ENCODE measurements at regions not wholly inside any gene's neighbourhood (a gene's known extent, or its start where the extent isn't known, plus 50 kb on each side); places are given as distances from the start of the nearest gene placed in this dataset.

DNA sequence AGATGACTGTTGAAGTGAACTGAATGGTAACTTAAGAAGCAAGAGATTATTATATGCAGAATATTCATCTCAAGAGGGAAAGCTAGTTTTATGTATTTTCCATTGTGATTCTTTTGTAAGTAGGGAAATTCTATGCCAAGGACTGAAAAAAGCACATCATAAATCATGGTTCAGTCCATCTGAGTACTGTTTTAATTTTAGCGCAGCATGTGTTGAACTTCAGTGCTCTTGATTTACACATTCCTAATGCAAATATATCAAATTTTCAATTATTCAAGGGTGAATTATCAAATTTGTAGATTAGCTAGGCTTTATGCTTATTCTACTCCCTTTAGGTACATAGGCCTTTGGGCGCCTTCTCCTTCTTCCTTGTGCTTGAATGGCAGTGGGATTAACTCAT is 50.3 kb upstream of the TCF12 start:
- DNase-seq (ENCODE audit: low read depth in 2 of 2) = no peak

DNA sequence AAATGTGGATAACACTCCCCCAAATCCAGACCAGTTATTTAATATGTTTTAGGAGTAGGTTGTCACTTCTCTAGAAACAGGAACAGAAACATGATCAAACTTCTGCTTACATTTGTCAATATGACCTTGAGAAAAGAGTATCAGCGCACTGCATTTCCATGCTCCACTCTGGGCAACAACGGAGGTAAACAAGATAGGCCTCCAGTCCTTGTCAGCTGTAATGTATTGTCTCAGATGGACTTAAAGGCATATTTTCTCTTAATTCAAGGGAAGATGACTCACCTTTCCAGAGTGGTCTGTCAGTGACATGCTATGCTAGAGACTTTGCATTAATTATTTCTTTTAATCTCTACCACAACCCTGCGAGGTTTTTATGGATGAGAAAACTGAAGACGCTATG is 51.6 kb upstream of the TCF12 start:
- no peak for DNase-seq (ENCODE audit: low read depth in 2 of 2)

DNA sequence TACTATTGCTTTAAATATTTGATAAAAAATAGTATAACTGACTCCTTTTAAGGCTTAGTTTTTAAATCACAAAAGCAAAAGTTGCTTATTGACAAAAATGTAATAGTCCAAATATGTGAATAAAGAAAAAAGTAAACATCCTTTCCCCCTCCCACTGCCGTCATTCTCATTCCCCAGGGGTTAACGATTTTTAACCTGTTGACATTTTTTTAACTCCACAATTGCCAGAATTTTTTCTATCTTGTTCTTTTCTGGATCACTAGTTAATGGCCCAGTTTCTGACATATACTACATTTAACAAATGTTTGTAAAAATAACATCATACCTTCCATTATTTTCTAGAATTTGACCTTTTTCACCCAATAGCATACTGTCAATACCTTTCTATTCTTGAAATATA is 60.6 kb upstream of the TCF12 start:
- DNase-seq (ENCODE audit: low read depth in 2 of 2) = no peak

DNA sequence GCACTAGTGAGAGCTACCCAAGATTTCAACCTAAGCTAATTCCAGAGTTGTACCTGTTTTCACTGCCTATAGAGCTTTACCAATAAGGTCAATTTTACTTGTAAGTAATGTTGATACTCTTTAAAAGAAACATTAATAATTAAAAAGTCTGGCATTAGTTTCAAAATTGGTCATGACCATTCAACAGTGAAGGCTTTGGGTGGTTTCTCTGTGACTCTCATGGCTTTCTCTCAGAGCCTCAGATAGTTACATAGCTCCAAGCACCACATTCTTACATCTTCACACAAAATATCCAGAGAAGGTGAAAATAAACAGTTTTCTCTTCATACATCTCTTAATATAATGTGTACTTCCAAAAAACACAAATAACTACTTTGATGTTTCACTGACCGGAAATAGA is 61.5 kb upstream of the TCF12 start:
- DNase-seq (ENCODE audit: low read depth in 2 of 2) = no peak

DNA sequence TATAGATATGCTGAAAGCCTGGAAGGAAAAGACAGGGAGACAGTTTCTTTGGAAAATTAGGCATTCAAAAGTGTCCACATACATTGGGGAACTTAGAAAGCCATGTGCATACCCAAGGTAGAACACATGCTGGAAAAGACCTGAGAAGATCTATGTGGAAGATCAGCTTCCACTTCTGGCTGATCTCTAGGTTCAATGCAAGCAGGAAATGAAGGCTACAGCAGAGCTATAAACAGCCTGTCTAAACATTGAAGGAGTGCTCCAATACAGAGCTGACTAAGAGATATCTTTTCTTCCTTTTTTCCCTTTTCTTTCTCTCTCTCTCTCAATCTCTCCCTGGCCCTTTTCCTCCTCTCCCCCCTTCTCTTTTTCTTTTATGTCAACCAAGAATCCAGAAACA is 73.6 kb upstream of the TCF12 start:
- no peak for DNase-seq (ENCODE audit: low read depth in 2 of 2)

DNA sequence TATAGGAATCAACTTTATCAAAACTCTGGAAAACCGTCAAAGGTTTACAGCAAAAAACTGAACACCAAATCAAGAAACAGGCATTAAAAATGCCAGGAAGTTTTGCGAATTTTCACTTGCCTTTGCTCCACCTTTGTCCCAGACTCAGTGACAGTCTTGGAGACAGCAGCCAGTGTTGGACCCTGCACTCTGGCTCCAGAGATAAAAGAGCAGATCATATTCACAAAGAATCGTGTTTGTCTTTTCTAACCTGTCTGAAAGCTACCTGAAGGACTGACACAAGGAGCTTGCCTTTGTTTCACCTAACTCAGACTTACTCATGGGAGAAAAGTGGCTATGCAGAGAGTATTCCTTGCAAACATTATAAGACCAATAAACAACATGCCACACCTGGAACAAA is 74.0 kb upstream of the TCF12 start:
- no peak for DNase-seq (ENCODE audit: low read depth in 2 of 2)

DNA sequence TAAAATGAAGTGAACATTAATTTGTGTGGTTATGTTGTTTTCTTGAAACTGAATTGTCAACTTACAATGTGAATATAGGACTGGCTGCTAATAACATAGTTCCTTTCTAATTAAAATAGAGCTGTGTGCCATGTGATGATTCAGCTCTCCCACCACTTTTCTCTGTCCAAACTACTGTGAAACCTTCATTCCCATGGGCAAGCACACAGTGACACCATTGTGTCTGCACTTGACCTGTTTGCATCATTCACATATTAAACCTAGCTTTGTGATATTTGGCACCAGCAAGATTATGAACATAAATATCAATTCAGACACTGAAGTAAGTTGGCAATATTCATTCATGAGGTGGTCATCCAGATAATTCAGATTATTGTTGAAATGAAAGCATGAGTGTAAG is 78.8 kb upstream of the TCF12 start:
- no peak for DNase-seq (ENCODE audit: low read depth in 2 of 2)

DNA sequence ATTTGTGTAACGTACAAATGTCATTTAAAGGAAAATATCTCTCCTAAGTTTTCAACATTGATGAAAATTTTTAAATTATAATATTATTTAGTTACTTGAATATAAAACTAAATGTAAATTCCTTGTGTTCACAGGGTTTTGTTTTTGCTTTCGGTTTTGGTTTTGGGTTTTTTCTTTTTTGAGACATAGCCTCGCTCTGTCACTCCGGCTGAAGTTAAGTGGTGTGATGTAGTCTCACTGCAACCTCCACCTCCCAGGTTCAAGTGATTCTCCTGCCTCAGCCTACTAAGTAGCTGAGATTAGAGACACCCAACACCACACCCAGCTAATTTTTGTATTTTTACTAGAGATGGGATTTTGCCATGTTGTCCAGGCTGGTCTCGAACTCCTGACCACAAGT is 79.3 kb upstream of the TCF12 start:
- no peak for DNase-seq (ENCODE audit: low read depth in 2 of 2)

DNA sequence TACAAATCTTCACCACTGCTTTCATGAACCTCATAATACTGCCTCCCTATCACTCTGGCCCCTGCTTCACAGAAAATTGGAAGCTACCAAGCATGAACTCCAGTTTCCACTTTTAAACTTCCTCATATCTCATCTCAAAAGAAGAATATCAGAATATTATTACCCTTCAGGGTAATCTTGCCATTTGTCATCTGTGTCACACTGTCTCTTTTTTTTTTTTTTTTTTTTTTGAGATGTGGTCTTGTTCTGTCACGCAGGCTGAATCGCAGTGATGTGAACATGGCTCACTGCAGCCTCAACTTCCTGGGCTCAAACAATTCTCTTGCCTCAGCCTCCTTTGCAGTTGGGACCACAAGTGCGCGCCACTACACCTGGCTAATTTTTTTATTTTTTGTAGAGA is 80.4 kb upstream of the TCF12 start:
- DNase-seq (ENCODE audit: low read depth in 2 of 2) = no peak

DNA sequence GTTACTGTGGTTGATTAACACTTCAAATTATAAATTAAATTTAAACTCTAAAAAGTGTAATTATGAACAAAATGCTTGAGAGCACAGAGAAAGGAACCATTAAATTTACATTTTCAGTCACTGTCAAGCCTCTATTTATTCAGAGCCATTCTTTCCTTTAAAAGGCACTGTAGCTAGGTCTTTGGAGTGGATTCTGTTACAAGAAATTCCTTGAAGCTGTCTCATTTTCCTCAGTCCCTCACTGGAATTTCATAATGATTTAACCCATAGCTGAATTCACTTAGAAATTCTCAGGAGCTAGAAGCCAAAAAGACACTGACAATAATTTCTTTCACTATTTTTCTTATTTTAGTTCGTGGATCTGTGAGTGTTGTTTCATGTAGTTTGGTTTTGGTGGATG is 81.2 kb upstream of the TCF12 start:
- no peak for DNase-seq (ENCODE audit: low read depth in 2 of 2)

DNA sequence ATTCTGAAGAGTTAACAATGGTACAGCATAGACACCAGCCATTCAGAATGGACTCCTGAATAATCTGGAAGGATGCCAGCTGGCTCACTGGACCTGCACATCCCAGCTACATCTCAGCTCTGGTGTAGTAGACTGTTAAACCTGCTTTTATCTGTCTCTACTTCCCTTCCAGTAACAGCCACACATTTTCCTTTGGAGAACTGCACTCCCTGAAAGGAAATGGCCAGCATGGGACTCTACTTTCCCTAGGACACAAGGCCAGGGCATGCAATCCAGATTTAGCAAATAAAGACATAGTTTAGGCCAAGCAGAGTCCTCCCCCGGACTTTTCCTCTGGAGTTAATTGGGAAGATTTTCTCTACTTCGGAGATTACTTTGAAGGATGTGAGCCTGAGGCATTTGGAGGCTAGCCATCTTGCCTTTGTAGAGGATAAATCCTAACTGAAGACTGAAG is 82.7 kb upstream of the TCF12 start:
- DNase-seq (ENCODE audit: low read depth in 2 of 2) = no peak

DNA sequence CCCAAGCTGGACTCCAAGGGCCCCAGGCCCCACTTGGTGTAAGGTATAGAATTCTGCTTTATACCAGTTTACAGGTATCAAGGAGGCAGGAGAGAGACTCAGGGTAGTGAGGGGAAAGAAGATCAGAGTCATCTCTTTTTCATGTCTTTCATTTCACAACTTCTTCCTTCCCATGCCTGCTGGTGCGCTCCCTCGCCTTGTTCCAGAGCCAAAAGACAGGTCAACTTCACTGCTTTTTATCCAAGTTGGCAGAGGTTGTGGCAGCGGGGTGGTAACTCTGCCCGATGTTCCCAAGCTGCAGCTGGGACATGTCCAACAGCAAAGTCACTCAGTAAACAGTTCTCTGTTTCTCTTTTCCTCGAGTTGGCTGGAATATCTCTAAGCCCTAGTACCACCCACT is 86.3 kb upstream of the TCF12 start:
- no peak for DNase-seq (ENCODE audit: low read depth in 2 of 2)

DNA sequence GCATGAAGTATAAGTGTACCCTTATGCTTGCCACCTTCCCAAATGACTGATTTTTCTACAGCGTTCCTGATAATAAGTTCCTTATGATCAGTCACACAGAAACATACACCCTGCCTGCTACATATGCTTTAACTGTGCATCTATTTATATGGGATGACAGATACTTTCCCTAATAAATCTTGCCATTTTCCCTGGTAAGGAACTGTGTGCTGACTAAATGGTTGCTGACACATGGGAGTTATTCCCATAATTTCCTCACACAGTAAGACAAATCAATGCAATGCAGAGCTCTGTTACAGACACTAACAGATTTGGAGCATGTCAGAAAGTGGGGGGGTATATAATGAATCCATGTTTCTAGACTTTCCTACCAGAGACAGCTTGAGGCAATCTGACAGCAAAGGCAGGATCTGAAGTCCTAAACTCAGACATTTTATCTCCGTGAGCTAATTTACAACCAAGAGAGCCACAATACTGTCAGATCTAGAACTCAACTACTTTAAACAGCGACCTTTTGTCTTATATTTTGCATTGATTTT is 86.9 kb upstream of the TCF12 start:
- DNase-seq (ENCODE audit: low read depth in 2 of 2) = no peak

DNA sequence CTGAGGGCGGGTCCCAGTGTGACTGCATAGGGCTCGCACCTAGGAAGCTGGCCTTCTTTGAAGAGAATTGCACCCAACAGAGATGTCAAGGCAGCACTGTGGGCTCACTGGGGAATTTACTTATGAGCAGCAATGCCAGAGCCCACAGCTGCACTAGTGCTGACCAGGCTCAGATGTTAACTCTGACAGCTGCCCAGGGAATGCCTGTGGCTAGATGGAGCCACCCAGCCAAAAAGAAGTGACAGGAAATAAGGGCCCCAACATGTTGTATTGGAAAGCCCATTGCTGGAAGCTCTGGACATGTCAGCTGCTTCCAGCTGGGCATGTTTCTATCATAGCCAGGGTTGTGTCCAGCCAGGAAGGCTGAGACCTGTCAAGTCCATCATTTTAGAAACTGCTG is 90.9 kb upstream of the ZNF280D start:
- no peak for DNase-seq (ENCODE audit: low read depth in 2 of 2)

DNA sequence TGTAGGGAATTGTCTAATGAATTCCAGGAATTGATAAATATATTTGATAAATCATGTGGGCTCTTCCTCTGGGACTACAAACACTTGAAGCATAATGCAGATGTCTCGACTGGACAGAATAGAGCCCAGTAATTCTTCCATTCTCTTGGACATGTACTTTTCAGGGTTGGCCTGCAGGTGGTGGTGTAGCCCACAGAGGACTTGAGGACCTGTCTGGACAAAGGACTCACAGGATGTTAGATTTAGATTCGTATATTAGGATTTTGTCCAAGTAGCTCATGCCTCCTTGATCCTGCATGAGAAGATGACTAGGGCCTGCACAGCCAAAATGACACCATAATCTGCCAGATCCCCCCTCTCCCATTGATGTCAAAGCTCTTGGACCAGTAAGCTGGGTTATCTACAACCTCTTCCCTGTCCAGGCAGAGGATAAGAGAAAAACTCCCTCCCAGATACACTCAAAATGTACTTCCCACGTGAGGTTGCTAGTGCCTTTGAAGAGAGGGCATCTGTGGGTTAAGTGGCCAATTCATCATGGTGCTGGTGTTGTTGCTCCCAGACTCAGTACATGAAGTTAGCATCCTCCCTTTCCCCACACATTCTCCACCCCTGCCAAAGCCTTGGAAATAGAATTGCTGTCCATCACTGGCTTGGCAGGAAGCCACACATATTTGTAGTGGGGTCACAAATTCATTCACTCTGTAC is 88.6 kb upstream of the ZNF280D start:
- DNase-seq (ENCODE audit: low read depth in 2 of 2) = peak in 1 of 2 donors; percentile 4

DNA sequence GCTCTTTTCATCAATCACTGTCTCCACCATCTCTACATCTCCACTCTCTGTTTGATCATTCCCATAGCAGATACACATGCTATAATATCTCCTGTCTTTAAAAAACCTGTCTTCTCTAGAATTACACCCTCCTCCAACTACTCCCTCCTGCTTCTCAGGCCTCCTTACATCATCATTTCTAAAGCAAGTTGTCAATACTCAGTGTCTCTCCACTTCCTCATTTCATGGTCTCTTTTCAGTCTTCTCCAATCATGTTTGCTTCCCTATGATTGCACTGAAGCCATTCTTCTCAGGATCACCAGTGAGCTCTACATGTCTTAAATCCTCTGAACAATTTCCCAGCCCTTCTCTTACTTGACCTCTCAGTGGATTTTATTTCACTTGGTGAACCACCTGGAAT is 87.0 kb upstream of the ZNF280D start:
- DNase-seq (ENCODE audit: low read depth in 2 of 2) = no peak

DNA sequence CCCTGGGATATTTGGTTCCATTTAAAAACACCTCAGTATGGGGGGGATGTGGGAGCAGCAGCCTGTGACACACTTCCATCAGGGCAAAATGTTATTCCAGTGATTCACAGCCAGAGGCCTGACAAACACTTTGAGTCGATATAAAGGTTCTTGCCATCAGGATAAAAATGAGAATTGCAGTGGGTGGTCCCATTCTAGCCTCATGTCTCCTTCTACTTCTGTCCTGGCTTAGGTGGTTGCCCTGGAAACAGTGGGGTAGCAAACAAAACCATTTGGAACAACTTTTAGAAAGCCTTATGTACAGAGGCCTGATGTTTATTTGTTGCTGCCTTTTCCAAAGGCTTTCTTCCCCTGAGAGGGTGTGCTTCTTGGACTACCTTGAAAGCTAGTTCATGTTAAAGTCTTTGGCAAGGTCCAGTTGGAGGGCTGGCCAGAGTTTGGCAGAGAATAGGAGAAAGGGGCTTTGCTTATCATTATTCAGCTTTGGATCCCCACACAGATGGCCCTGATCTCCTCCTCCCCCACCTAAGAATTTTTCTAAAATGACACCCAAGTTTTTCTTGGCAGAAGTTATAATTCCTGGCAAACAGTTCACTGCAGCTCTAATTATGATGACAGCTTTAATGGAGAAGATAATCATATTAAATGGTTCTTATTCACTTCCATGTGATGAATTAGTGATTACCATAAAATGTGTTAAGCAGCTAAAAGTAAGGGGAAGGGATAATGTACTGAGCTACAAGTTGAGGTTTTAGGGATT is 84.2 kb upstream of the ZNF280D start:
- no peak for DNase-seq (ENCODE audit: low read depth in 2 of 2)

DNA sequence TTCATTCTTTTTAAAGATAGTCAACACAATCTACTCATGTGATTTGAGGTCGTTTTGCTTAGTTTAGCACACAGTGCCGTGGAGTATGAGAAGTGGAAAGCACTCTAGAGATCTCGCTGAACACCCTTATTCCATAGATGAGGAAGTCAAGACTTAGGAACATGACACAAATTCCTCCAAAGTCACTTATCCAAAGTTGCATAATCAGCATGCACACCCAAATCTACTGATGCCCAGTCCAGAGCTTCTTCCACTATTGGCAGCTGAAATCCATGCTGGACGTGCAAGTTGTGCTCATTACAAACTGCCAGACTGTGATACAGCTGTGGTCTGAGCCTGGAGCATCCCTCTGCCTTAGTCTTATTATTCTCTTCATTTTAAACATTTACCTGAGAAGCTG is 83.5 kb upstream of the ZNF280D start:
- no peak for DNase-seq (ENCODE audit: low read depth in 2 of 2)

DNA sequence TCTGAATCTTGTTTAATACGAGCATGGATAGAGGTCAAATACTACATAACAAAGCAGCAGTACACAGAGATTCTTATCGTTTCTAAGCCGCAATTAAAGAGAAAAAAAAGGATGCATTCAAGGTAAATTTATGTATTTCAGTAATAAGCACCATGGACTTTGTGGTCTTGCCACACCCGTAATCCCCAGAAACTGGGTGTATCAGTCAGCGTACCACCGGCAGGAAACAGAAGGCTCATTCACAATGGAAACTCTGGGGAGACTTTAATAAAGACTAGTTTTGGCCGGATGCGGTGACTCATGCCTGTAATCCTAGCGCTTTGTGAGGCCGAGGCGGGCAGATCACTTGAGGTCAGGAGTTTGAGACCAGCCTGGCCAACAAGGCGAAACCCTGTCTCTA is 81.9 kb upstream of the ZNF280D start:
- no peak for DNase-seq (ENCODE audit: low read depth in 2 of 2)

DNA sequence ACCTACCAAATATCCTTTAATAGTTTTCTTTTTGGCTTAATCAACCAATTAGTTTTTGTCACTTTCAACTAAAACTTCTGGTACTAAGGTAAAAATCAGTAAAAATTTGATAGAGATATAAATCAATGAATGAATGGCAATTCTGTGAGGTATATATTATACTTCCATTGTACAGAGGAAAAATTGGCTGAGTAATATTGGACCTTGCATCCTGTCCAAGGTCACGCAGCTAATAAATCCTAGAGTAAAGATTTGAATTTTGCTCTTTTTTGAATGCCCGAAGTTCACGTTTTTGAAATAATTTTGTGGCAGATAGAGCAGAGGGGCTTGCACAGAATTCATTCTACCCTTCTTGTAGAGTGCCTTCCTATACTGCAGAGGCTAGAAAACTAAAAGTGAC is 81.1 kb upstream of the ZNF280D start:
- DNase-seq (ENCODE audit: low read depth in 2 of 2) = no peak

DNA sequence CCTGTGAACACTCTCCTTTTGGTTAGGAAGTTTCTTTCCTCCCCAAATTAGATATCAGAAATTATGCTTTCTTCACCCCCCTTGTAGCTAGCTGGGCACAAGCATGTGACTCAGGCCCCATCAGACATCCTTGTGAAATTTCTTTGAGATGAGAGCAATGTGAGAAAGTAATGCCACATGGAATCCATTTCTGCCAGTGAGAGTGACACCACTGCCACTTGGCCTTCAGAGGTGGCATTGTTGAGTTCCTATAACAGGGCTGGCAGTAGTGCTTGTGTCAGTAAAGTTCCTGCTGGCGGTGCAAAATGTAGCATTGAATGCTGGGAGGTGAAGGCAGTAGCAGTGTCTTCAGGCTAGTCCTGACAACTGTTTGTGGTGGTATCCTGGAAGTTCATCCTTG is 80.7 kb upstream of the ZNF280D start:
- DNase-seq (ENCODE audit: low read depth in 2 of 2) = no peak

DNA sequence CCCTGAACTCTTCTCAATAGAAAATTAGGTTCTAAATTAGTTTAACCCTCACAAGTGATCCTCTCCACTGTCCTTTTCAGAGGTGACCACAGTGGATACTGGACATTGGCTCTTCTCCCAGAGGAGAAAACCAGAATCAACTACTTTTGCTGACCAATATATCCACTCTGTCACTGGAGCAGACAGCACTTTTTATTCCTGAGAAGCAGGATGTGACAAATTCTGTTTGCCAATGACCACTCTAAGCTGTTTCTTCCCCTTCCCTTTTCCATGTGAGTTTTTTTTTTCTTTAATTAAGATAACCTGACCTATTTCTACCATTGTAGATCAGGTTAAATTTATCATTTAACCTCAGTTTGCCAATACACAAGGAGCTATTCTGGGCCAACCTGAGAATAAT is 79.7 kb upstream of the ZNF280D start:
- no peak for DNase-seq (ENCODE audit: low read depth in 2 of 2)

DNA sequence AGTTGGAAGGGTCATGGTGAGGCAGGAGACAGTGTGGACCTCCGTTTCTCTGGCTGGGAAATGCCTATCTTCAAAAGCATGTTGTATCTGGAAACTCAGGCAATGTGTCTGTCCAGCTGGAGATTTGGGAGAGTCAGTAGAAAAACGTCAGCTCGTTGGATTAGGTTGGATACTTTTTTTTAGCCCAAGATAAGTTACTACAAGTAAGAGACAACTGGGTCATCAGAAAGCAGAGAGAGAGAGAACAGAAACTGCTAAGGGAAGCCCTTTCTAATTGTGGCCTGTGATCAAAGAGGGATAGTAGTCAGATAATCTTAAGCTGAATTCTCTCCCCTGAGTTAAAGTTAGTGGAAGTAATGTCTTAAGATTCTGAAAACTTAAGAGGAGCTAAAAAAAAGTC is 78.9 kb upstream of the ZNF280D start:
- DNase-seq (ENCODE audit: low read depth in 2 of 2) = no peak

All from stimulated activated CD8-positive, alpha-beta memory T cell treated with anti-CD3 and anti-CD28 coated beads, Interleukin-2, amount 100 ng/mL, for 1 hour (primary cell).